WERI-Rb-1 (cell line): ENCODE measurements at regions not wholly inside any gene's neighbourhood (a gene's known extent, or its start where the extent isn't known, plus 50 kb on each side); places are given as distances from the start of the nearest gene placed in this dataset.

ENCODE experiments used
- DNase-seq: peaks from one replicate; pipeline ENCODE4 v3.0.0-alpha.2; 2020
- H3K27ac ChIP-seq: fragments of 250-450 bp; sonication (Bioruptor Pico); 2 replicates; pipeline ENCODE4 v1.5.1; 2020; ENCODE audit warnings: mild to moderate bottlenecking, moderate library complexity
- H3K27me3 ChIP-seq: fragments of 250-450 bp; sonication (Bioruptor Pico); 2 replicates; pipeline ENCODE4 v1.5.1; 2021; ENCODE audit warnings: mild to moderate bottlenecking, low read depth, moderate library complexity; ENCODE audit not compliant: insufficient read depth, severe bottlenecking
- H3K36me3 ChIP-seq: fragments of 250-450 bp; sonication (Bioruptor Pico); 2 replicates; pipeline ENCODE4 v1.5.1; 2020; ENCODE audit warnings: mild to moderate bottlenecking, moderate library complexity
- H3K4me3 ChIP-seq: 2 replicates; pipeline ENCODE4 v1.5.1; 2011; ENCODE audit warnings: low read depth, mild to moderate bottlenecking, control low read depth, low read length
- H3K9me3 ChIP-seq: fragments of 250-450 bp; sonication (Bioruptor Pico); 2 replicates; pipeline ENCODE4 v1.5.1; 2021; ENCODE audit warnings: mild to moderate bottlenecking, moderate library complexity; ENCODE audit not compliant: severe bottlenecking
- CTCF ChIP-seq: IDR thresholded peaks from 2 replicates; pipeline ENCODE4 v1.5.1; 2011; ENCODE audit warnings: low read depth, mild to moderate bottlenecking, control low read depth, inconsistent platforms, low read length

DNA sequence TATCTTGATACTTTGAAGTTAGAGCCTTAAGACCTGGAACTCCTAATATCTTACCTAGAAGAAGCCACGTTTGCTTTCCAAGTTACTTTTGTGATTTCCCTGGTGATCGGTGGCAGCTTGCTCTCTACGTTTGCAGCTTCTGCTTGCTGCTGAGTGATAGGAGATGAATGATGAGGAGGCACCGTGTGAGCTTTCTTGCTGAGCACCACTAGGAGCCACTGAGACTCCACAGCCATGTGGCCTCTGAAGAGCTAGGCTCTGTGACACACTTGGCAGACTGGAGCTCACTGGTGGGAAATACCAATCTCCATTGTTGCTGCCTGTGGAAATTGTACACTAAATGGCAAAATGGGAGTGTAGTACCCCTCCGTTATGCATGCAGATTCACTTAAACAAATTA is 161.8 kb downstream of the IBTK start:
- H3K4me3 ChIP-seq = no peak overlapping the region
- no peak for TF ChIP-seq CTCF
- no peaks in the 10 kb centered on the region for H3K36me3 ChIP-seq
- no peaks in the 10 kb centered on the region for H3K9me3 ChIP-seq
- no peaks in the 10 kb centered on the region for H3K27me3 ChIP-seq
- DNase-seq = no peak
- no peak overlapping the region for H3K27ac ChIP-seq

- Histone ChIP-seq H3K9me3 (no peaks in the 10 kb centered on the region), H3K27ac (no peak overlapping the region), H3K4me3 (no peak overlapping the region), H3K27me3 (no peaks in the 10 kb centered on the region), H3K36me3 (no peaks in the 10 kb centered on the region)
- TF ChIP-seq CTCF = no peak
- no peak for DNase-seq
Observed at GRCh38 chr6:82084324-82084920, 163.1 kb downstream of the IBTK start.

DNA sequence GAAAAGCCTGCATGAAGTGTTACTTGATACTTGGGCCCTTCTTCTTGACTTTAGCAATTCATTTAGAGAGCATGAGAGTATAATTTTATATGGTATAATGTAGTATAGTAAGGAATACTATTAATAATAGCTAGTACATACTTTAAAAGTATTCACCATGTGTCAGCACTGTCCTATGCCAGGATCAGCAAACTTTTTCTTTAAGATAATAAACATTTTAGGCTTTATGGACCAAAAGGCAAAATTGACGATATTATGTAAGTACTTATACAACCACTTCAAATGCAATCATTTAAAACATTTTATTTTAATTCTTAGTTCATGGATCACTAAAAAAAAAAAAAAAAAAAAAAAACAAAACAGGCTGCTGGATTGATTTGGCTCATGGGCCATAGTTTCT is 163.9 kb downstream of the IBTK start:
- H3K27ac ChIP-seq = no peak overlapping the region

DNA sequence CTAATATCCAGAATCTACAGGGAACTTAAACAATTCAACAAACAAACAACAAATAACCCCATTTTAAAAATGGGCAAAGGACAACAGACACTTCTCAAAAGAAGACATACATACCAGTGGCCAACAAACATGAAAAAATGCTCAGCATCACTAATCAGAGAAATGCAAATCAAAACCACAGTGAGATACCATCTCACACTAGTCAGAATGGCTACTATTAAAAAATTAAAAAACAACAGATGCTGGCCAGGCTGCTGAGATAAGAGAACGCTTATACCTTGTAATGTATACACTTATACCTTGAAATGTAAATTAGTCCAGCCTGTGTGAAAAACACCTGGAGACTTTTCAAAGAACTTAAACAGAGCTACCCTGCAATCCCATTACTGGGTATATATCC is 166.8 kb downstream of the IBTK start:
- H3K36me3 ChIP-seq = no peaks in the 10 kb centered on the region
- no peaks in the 10 kb centered on the region for H3K9me3 ChIP-seq
- H3K27ac ChIP-seq = no peak overlapping the region
- no peaks in the 10 kb centered on the region for H3K27me3 ChIP-seq
- no peak for TF ChIP-seq CTCF
- H3K4me3 ChIP-seq = no peak overlapping the region
- no peak for DNase-seq

More for the DNA sequence above, 163.9 kb downstream of the IBTK start:
- Histone ChIP-seq H3K4me3 (no peak overlapping the region), H3K27me3 (no peaks in the 10 kb centered on the region), H3K9me3 (no peaks in the 10 kb centered on the region), H3K36me3 (no peaks in the 10 kb centered on the region)
- no peak for TF ChIP-seq CTCF
- DNase-seq = no peak

DNA sequence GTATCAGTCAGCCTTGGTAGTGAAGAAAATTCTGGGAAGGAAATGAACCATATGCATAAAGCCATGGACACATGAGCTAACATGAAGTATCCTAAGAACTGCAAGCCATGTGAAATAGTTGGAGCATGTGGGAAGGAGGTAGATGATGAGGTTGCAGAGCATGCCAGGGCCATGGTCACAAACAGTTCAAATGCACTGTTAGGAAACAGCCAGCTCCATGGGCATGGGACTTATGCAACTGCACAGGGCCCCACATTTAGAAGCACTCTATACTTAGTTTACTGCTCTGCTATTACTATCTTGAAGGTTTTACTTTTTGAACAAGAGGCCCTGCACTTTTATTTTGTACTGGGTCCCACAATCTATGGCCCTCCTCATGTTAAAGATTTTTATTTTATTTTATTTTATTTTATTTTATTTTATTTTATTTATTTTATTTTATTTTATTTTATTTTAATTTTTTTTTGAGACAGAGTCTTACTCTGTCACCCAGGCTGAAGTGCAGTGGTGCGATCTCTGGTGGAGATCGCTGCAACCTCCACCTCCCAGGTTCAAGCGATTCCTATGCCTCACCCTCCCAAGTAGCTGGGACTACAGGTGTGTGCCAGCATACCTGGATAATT is 169.1 kb downstream of the IBTK start:
- DNase-seq = no peak
- Histone ChIP-seq H3K9me3 (no peaks in the 10 kb centered on the region), H3K27me3 (no peaks in the 10 kb centered on the region), H3K4me3 (no peak overlapping the region), H3K27ac (no peak overlapping the region), H3K36me3 (no peaks in the 10 kb centered on the region)
- no peak for TF ChIP-seq CTCF

GRCh38 chr6:82076916-82077315 is 170.6 kb downstream of the IBTK start:
- Histone ChIP-seq H3K4me3 (no peak overlapping the region), H3K27ac (no peak overlapping the region), H3K27me3 (no peaks in the 10 kb centered on the region), H3K36me3 (no peaks in the 10 kb centered on the region), H3K9me3 (no peaks in the 10 kb centered on the region)
- no peak for DNase-seq
- no peak for TF ChIP-seq CTCF
